Gastrocnemius medialis (tissue), 4 donors: ENCODE measurements at regions not wholly inside any gene's neighbourhood (a gene's known extent, or its start where the extent isn't known, plus 50 kb on each side); places are given as distances from the start of the nearest gene placed in this dataset.

Source experiments
- POLR2A ChIP-seq, 2 donors: fragments of 450-650 bp; IDR thresholded peaks; one replicate each; pipeline ENCODE4 v1.6.1; 2017; ENCODE audit warnings: antibody characterized with exemption in 2 of 2, mild to moderate bottlenecking in 2 of 2, moderate library complexity in 2 of 2
- TF ChIP-seq, protein P1 (sequence below), 5 experiments: fragments of 450-650 bp in 3 of 5; fragments of 200-600 bp in 2 of 5; sonication (generic) in 2 of 5; IDR thresholded peaks in 4 of 5; conservative IDR thresholded peaks in 1 of 5; 1 replicate in 4 of 5; 2 replicates in 1 of 5; pipeline ENCODE4 v1.5.1; 2016 to 2019; ENCODE audit warnings: antibody characterized with exemption in 5 of 5, mild to moderate bottlenecking in 3 of 5, moderate library complexity in 3 of 5

DNA sequence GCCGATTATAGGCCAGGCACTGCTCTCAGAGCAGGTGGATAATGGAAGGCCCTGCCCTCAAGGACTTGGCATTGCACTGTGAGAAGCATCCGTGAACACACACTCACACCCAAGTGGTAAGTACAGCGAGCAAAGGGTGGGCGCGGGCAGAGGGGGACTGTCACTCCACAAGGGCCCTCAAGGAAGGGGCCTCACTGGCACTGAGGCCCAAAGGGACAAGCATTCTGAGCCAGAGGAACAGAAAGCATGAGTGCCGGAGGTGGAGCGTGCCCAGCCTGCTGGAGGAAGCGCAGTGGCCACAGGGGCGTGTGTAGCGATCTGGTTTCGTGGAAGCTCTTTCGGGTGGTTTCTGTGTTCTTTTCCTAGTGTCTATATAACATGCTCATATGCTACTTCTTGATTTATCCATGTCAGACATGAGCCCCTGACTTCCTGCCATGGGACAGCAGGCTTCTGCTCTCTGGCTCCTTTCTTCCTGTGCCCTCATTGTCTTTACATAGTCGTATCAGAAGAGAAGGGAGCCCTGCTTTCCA is 132.7 kb upstream of the ASB18 start:
- no peak for TF ChIP-seq POLR2A (IDR thresholded peaks at IDR 0.05)
- TF ChIP-seq, protein P1, sequence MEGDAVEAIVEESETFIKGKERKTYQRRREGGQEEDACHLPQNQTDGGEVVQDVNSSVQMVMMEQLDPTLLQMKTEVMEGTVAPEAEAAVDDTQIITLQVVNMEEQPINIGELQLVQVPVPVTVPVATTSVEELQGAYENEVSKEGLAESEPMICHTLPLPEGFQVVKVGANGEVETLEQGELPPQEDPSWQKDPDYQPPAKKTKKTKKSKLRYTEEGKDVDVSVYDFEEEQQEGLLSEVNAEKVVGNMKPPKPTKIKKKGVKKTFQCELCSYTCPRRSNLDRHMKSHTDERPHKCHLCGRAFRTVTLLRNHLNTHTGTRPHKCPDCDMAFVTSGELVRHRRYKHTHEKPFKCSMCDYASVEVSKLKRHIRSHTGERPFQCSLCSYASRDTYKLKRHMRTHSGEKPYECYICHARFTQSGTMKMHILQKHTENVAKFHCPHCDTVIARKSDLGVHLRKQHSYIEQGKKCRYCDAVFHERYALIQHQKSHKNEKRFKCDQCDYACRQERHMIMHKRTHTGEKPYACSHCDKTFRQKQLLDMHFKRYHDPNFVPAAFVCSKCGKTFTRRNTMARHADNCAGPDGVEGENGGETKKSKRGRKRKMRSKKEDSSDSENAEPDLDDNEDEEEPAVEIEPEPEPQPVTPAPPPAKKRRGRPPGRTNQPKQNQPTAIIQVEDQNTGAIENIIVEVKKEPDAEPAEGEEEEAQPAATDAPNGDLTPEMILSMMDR (IDR thresholded peaks at IDR 0.05 in 4 of 5, conservative IDR thresholded peaks at IDR 0.05 in 1 of 5): no peak
